ENCODE measurements at regions not wholly inside any gene's neighbourhood (a gene's known extent, or its start where the extent isn't known, plus 50 kb on each side); places are given as distances from the start of the nearest gene placed in this dataset.
"Not testable (repeated sequence)": the region's sequence is repeated elsewhere in the genome, so short reads cannot be mapped to it uniquely, and the experiment has no call there.

DNA sequence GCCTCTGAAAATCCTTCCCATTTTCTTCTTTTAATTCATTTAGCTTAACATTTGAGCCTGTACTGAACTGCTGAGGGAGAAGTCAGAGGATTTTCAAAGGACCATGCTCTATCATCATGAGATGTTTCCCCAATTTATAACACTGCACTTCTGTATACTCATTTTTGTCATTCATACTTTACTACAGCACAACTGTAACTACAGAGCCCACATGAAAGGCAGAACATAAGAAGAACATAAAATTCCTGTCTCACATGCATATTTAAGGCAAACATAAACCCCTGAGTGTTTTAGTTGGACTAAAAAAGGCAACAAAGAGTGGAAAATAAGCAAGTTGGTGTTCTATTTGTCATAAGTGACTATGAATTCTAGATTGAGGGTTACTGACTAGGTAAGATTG lies 237.7 kb upstream of the ARPP21 start:
- DNase-seq (ENCODE audit: low read depth) = no peak

- no peak for DNase-seq (ENCODE audit: low read depth)
These were observed 234.8 kb upstream of the ARPP21 start for GRCh38 chr3:35404571-35404970.

DNA sequence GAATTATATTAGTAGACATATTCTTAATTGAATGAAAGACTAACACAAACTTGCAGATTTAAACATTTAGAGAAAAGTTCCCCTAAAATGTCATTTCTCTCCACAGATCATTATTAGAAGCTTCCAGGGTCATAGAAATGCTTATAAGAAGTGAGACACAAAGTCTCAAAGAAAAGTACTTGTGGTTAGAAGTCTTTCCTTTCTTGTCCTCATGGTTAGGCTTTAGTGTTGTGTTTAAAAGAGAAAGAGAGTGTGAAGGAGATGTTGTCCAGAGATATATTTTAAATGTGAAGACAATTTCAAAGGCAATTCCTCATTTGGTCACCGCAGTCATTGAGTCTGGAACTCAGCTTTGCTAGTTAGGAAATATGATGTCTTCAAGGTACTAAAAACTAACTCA lies 230.4 kb upstream of the ARPP21 start:
- DNase-seq (ENCODE audit: low read depth) = no peak

DNA sequence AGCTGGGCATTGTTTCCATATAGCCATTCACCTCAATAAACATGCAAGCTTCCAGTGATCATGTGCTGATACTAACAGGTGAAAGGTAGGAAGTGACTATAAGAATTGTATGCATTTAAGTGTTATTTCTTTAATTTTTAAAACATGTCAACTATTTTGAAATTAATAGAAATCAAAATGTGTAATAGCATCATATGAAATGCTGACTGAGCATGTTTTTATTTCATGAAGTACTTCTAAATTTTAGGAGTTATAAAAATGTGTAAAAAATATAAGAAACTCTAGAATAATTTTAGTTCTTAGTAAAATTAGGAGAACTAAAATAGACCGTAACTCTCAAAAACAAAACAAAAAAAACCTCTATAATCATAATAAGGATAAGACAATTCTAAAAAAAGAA lies 229.3 kb upstream of the ARPP21 start:
- DNase-seq (ENCODE audit: low read depth) = no peak

GRCh38 chr3:35413483-35413882 lies 225.8 kb upstream of the ARPP21 start:
- no peak for DNase-seq (ENCODE audit: low read depth)

GRCh38 chr3:35417080-35417479 lies 222.2 kb upstream of the ARPP21 start:
- DNase-seq (ENCODE audit: low read depth) = no peak

DNA sequence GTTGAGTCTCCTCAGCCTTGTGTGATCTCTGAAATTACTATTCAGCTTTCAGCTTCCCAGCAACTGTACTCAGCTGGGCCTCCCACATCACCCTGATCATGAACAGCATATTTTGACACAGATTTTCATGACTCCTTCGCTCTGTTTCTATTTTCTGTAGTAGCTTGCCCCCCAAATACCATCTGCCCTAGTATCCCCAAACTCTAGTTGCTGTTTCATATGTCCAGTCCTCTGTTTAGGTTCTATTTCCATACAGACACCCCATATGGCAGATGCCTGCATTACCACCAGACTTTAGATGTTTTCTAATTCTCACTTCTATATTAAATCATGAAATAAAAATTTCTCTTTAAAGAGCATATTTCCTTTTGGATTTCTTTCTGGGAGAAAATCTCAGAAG lies 217.2 kb upstream of the ARPP21 start:
- no peak for DNase-seq (ENCODE audit: low read depth)

- DNase-seq (ENCODE audit: low read depth) = no peak
These were observed 216.3 kb upstream of the ARPP21 start for GRCh38 chr3:35422836-35423601.

GRCh38 chr3:35426366-35426958 lies 212.9 kb upstream of the ARPP21 start:
- DNase-seq (ENCODE audit: low read depth) = no peak

DNA sequence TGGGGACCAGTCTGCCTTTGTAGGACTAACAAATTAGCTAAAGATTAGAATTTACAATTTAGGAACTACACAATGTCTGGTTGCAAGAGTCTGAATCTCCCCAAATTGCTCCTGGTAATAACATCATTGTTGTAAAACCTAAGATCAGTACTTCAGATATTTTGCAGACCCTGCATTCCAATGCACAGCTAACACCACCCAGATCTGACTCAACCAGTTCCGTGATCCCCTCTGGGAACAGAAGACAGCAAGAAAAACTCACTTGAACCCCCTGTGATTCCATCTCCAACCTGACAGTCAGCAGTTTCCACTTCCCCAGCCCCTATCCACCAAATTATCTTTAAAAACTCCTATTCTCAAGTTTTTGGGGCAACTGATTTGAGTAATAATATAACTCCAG lies 201.9 kb upstream of the ARPP21 start:
- DNase-seq (ENCODE audit: low read depth) = no peak

DNA sequence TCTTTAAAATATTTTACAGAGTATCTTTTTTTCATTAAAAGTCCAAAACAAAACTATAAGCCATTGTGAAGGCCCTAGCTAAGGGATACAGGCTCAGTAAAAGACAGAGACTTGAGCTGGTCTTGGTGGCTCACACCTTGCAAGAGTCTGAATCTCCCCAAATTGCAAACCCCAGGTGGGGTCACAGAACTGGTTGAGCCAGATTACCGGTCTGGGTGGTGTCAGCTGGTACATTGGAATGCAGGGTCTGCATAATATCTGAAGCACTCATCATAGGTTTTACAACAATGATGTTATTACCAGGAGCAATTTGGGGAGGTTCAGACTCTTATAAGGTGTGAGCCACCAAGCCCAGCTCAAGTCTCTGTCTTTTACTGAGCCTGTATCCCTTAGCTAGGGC lies 201.2 kb upstream of the ARPP21 start:
- no peak for DNase-seq (ENCODE audit: low read depth)

GRCh38 chr3:35439663-35440062 lies 199.7 kb upstream of the ARPP21 start:
- no peak for DNase-seq (ENCODE audit: low read depth)

- no peak for DNase-seq (ENCODE audit: low read depth)
These were observed 198.5 kb upstream of the ARPP21 start for GRCh38 chr3:35440826-35441225.

- DNase-seq (ENCODE audit: low read depth) = no peak
These were observed 192.4 kb upstream of the ARPP21 start for GRCh38 chr3:35446896-35447295.

GRCh38 chr3:35448121-35448520 lies 191.2 kb upstream of the ARPP21 start:
- no peak for DNase-seq (ENCODE audit: low read depth)

DNA sequence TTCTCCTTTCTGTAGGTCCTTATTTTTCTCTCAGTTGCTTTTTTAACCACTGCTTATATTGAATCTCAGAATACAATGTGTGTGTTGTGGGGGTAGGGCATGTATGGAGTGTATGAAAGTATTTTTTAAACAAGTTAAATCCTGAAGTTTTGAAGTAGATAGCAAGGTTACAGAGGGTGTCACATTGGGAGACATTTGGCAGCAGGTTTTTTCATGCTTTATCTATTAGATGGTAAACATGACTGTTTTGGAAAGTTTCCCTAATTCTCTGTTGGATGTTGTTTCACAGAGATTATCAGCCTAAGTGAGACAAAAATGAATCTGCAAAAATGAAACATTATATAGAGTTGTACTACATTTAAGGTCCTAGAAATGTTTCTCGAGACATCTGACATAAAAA lies 190.6 kb upstream of the ARPP21 start:
- no peak for DNase-seq (ENCODE audit: low read depth)

- not testable (repeated sequence) for DNase-seq (ENCODE audit: low read depth)
These were observed 184.5 kb upstream of the ARPP21 start for GRCh38 chr3:35454819-35455218.

GRCh38 chr3:35473956-35474355 lies 165.4 kb upstream of the ARPP21 start:
- DNase-seq (ENCODE audit: low read depth) = no peak

GRCh38 chr3:35482566-35482965 lies 156.8 kb upstream of the ARPP21 start:
- DNase-seq (ENCODE audit: low read depth) = not testable (repeated sequence)

DNA sequence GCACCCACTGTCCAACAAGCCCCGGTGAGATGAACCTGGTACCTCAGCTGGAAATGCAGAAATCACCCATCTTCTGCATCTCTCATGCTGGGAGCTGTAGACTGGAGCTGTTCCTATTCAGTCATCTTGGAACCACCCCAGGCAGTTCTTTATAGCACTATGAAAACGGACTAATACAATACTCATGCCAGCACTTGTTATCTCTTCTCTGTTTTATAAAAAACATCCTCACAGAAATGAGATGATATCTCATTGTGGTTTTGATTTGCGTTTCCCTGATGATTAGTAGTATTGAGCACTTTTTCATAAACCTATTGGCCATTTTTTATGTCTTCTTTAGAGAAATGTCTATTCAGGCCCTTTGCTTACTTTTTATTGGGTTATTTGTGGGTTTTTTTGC lies 156.2 kb upstream of the ARPP21 start:
- DNase-seq (ENCODE audit: low read depth) = no peak

GRCh38 chr3:35484929-35485530 lies 154.3 kb upstream of the ARPP21 start:
- no peak for DNase-seq (ENCODE audit: low read depth)

DNA sequence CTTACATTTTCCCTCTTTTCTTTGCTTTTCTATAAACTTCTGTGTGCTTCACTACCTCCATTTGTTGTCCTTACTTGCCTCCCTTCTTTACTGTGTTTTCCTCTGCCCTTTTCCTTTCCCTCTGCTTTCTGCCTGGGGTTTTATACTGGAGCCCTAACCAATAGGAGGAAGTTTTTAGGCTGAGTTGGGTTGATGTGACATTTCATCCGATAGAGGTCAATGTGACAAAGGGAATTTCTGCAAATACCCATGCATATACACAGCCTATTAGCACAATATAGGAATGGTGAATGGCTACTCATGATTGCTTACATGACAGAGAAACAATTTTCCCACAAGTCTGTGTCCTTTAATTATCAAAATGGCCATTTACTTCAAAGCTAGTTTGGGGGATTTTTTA lies 153.0 kb upstream of the ARPP21 start:
- DNase-seq (ENCODE audit: low read depth) = no peak

- DNase-seq (ENCODE audit: low read depth) = no peak
These were observed 151.9 kb upstream of the ARPP21 start for GRCh38 chr3:35487376-35487775.

DNA sequence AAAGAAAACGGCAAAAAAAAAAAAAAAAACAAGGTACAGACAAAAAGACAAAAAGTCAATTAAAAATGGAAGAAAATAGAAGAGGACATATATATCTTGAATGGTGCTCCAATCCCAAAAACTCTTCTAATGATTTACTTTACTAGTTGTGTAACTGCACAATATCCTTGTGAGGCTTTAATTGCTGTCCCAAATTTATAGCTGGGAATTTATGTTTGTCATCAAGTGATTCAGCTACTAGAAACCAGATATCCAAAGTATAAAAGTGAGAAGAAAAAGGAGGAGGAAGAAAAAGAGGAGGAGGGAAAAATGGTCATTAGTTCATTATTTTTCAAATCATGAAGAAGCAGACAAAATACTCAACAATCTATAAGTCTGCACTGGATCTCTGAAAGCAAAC lies 150.8 kb upstream of the ARPP21 start:
- no peak for DNase-seq (ENCODE audit: low read depth)

Measured in HS-27A (cell line).